ENCODE measurements at regions not wholly inside any gene's neighbourhood (a gene's known extent, or its start where the extent isn't known, plus 50 kb on each side); places are given as distances from the start of the nearest gene placed in this dataset.

GRCh38 chr16:80040814-80041213 lies 440.3 kb upstream of the MAF start:
- H3K4me3 ChIP-seq (ENCODE audit: control extremely low read depth in 1 of 5, extremely low read depth in 1 of 5, insufficient read depth in 1 of 5, low read depth in 2 of 5, low read length in 4 of 5) = no peak overlapping the region
- ChIA-PET CTCF (no interaction called here), POLR2A (no interaction called here)
- H3K9me3 ChIP-seq (ENCODE audit: control extremely low read depth in 1 of 3, control insufficient read depth in 2 of 3, insufficient read depth in 1 of 3, low read length in 2 of 3) = peaks cover 0 to 2% (median 0%) of the 10 kb centered on the region in 3 donors
- no peaks in the 10 kb centered on the region for H3K4me1 ChIP-seq (ENCODE audit: control insufficient read depth in 2 of 2, insufficient read depth in 2 of 2, low read length in 2 of 2)
- no peak overlapping the region for H3K27ac ChIP-seq (ENCODE audit: low read length in 2 of 2)
- ATAC-seq (ENCODE audit: low read depth) = no peak
- DNase-seq = no peak
- intact Hi-C loops (cut with micrococcal nuclease) = no loop called here
- WGBS (ENCODE audit: insufficient coverage) = 77% methylated on average over 2 of the region's 3 CpGs
- H3K4me2 ChIP-seq (replicated peaks; ENCODE audit: low read depth, low read length, poor library complexity, severe bottlenecking) = no peak overlapping the region
- Mint-ChIP-seq H3K9me3 (ENCODE audit: insufficient read depth) (no peaks in the 10 kb centered on the region), H3K27me3 (peaks cover 9% of the 10 kb centered on the region), H3K27ac (no peak overlapping the region), H3K4me1 (no peaks in the 10 kb centered on the region), H3K4me3 (no peak overlapping the region)
- H3K27me3 ChIP-seq (replicated peaks in 1 of 4; ENCODE audit: control extremely low read depth in 1 of 4, control insufficient read depth in 3 of 4, insufficient read depth in 4 of 4, low read length in 3 of 4) = peaks cover 0 to 4% (median 0%) of the 10 kb centered on the region in 4 experiments
- H4K20me1 ChIP-seq (ENCODE audit: control insufficient read depth, insufficient read depth, low read length, poor library complexity, severe bottlenecking) = no peaks in the 10 kb centered on the region
- H2AFZ ChIP-seq (ENCODE audit: insufficient read depth, low read depth, low read length, poor library complexity, severe bottlenecking) = no peak overlapping the region
- H3K9ac ChIP-seq (ENCODE audit: low read length) = no peak overlapping the region
- no peaks in the 10 kb centered on the region for H3K79me2 ChIP-seq (ENCODE audit: control insufficient read depth, insufficient read depth, low read length)
- H3K36me3 ChIP-seq (replicated peaks in 1 of 2; ENCODE audit: control extremely low read depth in 1 of 2, control insufficient read depth in 1 of 2, extremely low read depth in 1 of 2, insufficient read depth in 2 of 2, low read length in 1 of 2) = no peaks in the 10 kb centered on the region
- TF ChIP-seq EZH2 (IDR thresholded peaks at IDR 0.05; ENCODE audit: borderline replicate concordance, insufficient read depth, low read depth, low read length, poor library complexity, severe bottlenecking) (no peak), CTCF (IDR thresholded peaks at IDR 0.05) (no peak)

- intact Hi-C loops (cut with micrococcal nuclease) = no loop called here
- Histone ChIP-seq H3K27me3 (replicated peaks in 1 of 4; ENCODE audit: control extremely low read depth in 1 of 4, control insufficient read depth in 3 of 4, insufficient read depth in 4 of 4, low read length in 3 of 4) (peaks cover 0 to 4% (median 0%) of the 10 kb centered on the region in 4 experiments), H3K36me3 (replicated peaks in 1 of 2; ENCODE audit: control extremely low read depth in 1 of 2, control insufficient read depth in 1 of 2, extremely low read depth in 1 of 2, insufficient read depth in 2 of 2, low read length in 1 of 2) (no peaks in the 10 kb centered on the region), H3K4me2 (replicated peaks; ENCODE audit: low read depth, low read length, poor library complexity, severe bottlenecking) (no peak overlapping the region), H4K20me1 (ENCODE audit: control insufficient read depth, insufficient read depth, low read length, poor library complexity, severe bottlenecking) (no peaks in the 10 kb centered on the region), H3K79me2 (ENCODE audit: control insufficient read depth, insufficient read depth, low read length) (no peaks in the 10 kb centered on the region), H3K4me1 (ENCODE audit: control insufficient read depth in 2 of 2, insufficient read depth in 2 of 2, low read length in 2 of 2) (no peaks in the 10 kb centered on the region), H3K4me3 (ENCODE audit: control extremely low read depth in 1 of 5, extremely low read depth in 1 of 5, insufficient read depth in 1 of 5, low read depth in 2 of 5, low read length in 4 of 5) (no peak overlapping the region), H2AFZ (ENCODE audit: insufficient read depth, low read depth, low read length, poor library complexity, severe bottlenecking) (no peak overlapping the region), H3K9me3 (ENCODE audit: control extremely low read depth in 1 of 3, control insufficient read depth in 2 of 3, insufficient read depth in 1 of 3, low read length in 2 of 3) (peaks cover 0 to 2% (median 0%) of the 10 kb centered on the region in 3 donors), H3K9ac (ENCODE audit: low read length) (no peak overlapping the region), H3K27ac (ENCODE audit: low read length in 2 of 2) (no peak overlapping the region)
- Mint-ChIP-seq H3K27me3 (peaks cover 9% of the 10 kb centered on the region), H3K27ac (no peak overlapping the region), H3K4me3 (no peak overlapping the region), H3K4me1 (no peaks in the 10 kb centered on the region), H3K9me3 (ENCODE audit: insufficient read depth) (no peaks in the 10 kb centered on the region)
- TF ChIP-seq EZH2 (IDR thresholded peaks at IDR 0.05; ENCODE audit: borderline replicate concordance, insufficient read depth, low read depth, low read length, poor library complexity, severe bottlenecking) (no peak), CTCF (IDR thresholded peaks at IDR 0.05) (no peak)
- CTCF ChIA-PET = no interaction called here
- POLR2A ChIA-PET = no interaction called here
- no peak for DNase-seq
- no peak for ATAC-seq (ENCODE audit: low read depth)
Measured at GRCh38 chr16:80040413-80040812, 439.9 kb upstream of the MAF start.
